ENCODE measurements at regions not wholly inside any gene's neighbourhood (a gene's known extent, or its start where the extent isn't known, plus 50 kb on each side); places are given as distances from the start of the nearest gene placed in this dataset.

DNA sequence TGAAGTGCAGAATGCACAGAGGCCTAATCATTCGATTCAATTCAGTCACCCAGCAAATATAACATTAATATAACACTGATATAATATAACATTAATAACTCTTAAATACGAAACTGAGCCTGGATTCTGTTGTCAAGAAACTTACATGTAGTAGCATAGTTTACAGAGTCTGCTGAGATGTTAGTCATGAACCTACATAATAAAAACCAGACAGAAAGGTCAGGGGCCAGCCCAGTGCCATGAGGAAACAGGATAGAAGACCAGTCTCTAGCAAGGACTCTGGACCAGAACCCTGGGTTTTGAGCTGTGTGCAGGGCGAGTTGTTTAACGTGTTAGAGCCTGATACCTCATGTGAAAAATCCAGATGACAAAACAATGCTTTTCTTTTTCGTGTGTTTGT lies 234.7 kb downstream of the NR2F1-AS1 start:
- TF ChIP-seq, protein P1, sequence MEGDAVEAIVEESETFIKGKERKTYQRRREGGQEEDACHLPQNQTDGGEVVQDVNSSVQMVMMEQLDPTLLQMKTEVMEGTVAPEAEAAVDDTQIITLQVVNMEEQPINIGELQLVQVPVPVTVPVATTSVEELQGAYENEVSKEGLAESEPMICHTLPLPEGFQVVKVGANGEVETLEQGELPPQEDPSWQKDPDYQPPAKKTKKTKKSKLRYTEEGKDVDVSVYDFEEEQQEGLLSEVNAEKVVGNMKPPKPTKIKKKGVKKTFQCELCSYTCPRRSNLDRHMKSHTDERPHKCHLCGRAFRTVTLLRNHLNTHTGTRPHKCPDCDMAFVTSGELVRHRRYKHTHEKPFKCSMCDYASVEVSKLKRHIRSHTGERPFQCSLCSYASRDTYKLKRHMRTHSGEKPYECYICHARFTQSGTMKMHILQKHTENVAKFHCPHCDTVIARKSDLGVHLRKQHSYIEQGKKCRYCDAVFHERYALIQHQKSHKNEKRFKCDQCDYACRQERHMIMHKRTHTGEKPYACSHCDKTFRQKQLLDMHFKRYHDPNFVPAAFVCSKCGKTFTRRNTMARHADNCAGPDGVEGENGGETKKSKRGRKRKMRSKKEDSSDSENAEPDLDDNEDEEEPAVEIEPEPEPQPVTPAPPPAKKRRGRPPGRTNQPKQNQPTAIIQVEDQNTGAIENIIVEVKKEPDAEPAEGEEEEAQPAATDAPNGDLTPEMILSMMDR (IDR thresholded peaks at IDR 0.05) = no peak
- no peak for TF ChIP-seq ZFX (IDR thresholded peaks at IDR 0.05; ENCODE audit: borderline replicate concordance)
